ENCODE measurements at regions not wholly inside any gene's neighbourhood (a gene's known extent, or its start where the extent isn't known, plus 50 kb on each side); places are given as distances from the start of the nearest gene placed in this dataset.

- TF ChIP-seq CTCF (conservative IDR thresholded peaks at IDR 0.05; ENCODE audit: low read depth in 2 of 2) (no peak), JUNB (IDR thresholded peaks at IDR 0.05; ENCODE audit: unreplicated experiment) (no peak), ZNF331 (CRISPR knock-in tag; IDR thresholded peaks at IDR 0.05; ENCODE audit: low read depth) (no peak)
Measured at GRCh38 chr3:152695840-152696239, 139.1 kb upstream of the P2RY1 start (continued).

DNA sequence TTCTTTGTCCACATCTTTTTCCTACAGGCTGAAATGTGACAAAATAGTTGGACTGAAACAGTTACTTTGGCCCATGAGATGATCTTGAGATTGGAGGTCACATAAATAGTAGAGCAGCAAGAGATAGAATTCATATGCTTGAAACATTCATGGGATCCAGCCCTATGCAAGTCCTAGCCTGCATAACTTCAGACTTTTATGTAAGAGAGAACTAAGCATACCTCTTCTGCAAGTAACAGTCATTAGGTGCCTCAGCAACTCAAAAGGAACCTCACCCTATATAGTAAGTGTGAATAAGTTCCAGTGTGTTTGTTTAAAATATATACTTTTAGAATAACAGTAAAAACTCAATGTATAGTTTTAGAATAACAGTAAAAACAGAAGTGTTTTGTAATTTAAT is 138.0 kb upstream of the P2RY1 start:
- no peak overlapping the region for H3K4me3 Mint-ChIP-seq
- Histone ChIP-seq H4K20me1 (replicated peaks; ENCODE audit: insufficient read depth) (no peaks in the 10 kb centered on the region), H3K79me2 (replicated peaks; ENCODE audit: insufficient read depth) (no peaks in the 10 kb centered on the region), H3K27ac (ENCODE audit: low read depth) (no peak overlapping the region), H3F3A (replicated peaks; ENCODE audit: low read depth) (no peaks in the 10 kb centered on the region), H3K4me1 (ENCODE audit: insufficient read depth) (no peaks in the 10 kb centered on the region), H3K4me2 (no peak overlapping the region), H3K4me3 (no peak overlapping the region), H3K36me3 (ENCODE audit: insufficient read depth) (no peaks in the 10 kb centered on the region), H3K27me3 (ENCODE audit: insufficient read depth) (no peaks in the 10 kb centered on the region), H2AFZ (no peak overlapping the region), H3K9me2 (ENCODE audit: insufficient read depth) (peaks cover 27% of the 10 kb centered on the region)
- ATAC-seq (no peak), DNase-seq (ENCODE audit: low spot score) (no peak)
- no peak overlapping the region for H3K27ac Mint-ChIP-seq
- H3K9me3 Mint-ChIP-seq = no peaks in the 10 kb centered on the region; the same call in 1 of the 3 replicates
- no peaks in the 10 kb centered on the region for H3K27me3 Mint-ChIP-seq (ENCODE audit: insufficient read depth, low read depth, poor library complexity)
- H3K4me1 Mint-ChIP-seq = no peaks in the 10 kb centered on the region
- H3K36me3 Mint-ChIP-seq (ENCODE audit: low read depth) = no peaks in the 10 kb centered on the region
- TF ChIP-seq EZH2phosphoT487 (IDR thresholded peaks at IDR 0.05; ENCODE audit: unreplicated experiment) (no peak), EZH2 (IDR thresholded peaks at IDR 0.05; ENCODE audit: low read depth, unreplicated experiment) (no peak), ZNF331 (CRISPR knock-in tag; IDR thresholded peaks at IDR 0.05; ENCODE audit: low read depth) (no peak), STAT1 (IDR thresholded peaks at IDR 0.05; ENCODE audit: unreplicated experiment) (no peak), NANOG (IDR thresholded peaks at IDR 0.05; ENCODE audit: borderline replicate concordance) (no peak), REST (IDR thresholded peaks at IDR 0.05; ENCODE audit: unreplicated experiment) (no peak), ETS1 (IDR thresholded peaks at IDR 0.05) (no peak), ZNF462 (CRISPR knock-in tag; IDR thresholded peaks at IDR 0.05) (no peak), CTCF (conservative IDR thresholded peaks at IDR 0.05; ENCODE audit: low read depth in 2 of 2) (no peak)
